WI38 (cell line): ENCODE measurements at regions not wholly inside any gene's neighbourhood (a gene's known extent, or its start where the extent isn't known, plus 50 kb on each side); places are given as distances from the start of the nearest gene placed in this dataset.
"Not testable (repeated sequence)": the region's sequence is repeated elsewhere in the genome, so short reads cannot be mapped to it uniquely, and the experiment has no call there.

ENCODE experiments used
- H3K4me3 ChIP-seq: 2 replicates; pipeline ENCODE4 v1.5.1; 2011; ENCODE audit warnings: low read depth, mild to moderate bottlenecking, control low read depth, low read length
- TF ChIP-seq, protein P1 (sequence below): IDR thresholded peaks from 2 replicates; pipeline ENCODE4 v1.5.1; 2012; ENCODE audit warnings: low read depth, mild to moderate bottlenecking, control low read depth, low read length

DNA sequence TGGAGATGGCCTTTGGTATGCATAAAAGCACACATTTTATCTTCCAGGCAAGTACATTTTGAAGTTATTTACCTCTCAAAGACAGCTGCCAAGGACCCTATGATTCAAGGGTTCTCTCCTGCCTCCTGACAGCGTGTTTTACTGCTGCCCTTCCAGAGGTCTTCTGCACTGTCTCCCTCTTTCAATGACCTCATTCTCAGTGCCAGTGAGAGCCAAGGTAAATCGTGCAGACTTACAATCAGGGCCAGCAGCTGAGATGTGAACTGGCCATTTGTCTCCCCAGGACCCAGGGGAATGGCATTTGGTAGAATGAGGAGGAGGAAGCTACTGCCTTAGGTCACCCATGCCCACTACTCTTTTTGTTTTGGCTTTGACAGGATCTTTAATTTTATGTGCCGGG is 84.2 kb upstream of the FGGY start:
- TF ChIP-seq, protein P1, sequence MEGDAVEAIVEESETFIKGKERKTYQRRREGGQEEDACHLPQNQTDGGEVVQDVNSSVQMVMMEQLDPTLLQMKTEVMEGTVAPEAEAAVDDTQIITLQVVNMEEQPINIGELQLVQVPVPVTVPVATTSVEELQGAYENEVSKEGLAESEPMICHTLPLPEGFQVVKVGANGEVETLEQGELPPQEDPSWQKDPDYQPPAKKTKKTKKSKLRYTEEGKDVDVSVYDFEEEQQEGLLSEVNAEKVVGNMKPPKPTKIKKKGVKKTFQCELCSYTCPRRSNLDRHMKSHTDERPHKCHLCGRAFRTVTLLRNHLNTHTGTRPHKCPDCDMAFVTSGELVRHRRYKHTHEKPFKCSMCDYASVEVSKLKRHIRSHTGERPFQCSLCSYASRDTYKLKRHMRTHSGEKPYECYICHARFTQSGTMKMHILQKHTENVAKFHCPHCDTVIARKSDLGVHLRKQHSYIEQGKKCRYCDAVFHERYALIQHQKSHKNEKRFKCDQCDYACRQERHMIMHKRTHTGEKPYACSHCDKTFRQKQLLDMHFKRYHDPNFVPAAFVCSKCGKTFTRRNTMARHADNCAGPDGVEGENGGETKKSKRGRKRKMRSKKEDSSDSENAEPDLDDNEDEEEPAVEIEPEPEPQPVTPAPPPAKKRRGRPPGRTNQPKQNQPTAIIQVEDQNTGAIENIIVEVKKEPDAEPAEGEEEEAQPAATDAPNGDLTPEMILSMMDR, result no peak
- H3K4me3 ChIP-seq, result no peak overlapping the region

DNA sequence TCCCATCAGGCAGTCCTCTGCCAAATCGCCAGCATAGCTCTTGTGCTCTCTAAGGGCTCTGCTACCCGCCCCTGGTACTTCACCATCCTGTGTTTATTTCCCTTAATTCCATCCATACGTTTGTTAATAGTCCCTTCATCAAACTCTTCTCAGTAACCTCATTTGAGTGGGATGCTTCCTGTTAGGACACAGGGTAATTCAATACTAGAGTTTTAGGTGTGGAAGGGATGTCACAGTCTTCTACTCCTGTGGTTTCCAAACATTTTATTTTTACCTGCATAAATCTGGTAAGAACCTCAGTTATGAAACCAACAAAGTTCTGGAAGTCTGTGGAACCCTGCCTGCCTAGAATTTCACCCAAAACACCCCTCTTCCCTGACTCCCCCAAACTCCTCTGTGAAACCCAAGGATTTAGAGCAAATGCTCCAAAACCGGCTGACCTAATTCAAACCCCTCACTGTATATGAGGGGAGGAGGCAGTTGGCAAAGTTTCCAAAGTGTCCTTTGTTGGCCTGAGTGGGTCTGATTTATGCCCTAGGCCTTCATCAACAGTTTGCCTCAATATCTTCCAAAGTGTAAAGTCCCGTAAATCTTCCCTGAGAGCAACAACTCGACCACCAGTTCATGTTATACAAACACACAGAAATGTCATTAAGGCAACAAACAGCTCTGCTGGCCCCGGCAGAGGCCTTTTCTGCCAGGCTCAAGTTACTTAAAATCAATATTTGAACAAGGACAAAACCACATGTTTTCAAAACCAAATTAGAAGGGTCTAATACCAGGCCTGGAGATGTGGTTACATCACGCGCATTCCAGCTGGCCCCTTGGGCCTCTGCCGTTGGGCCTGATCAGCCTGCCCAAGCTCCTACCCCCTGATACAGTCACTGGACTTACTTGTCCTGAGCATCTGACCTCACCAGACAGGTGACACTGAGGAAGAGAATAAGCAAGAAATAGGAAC is 82.4 kb upstream of the FGGY start:
- no peak overlapping the region for H3K4me3 ChIP-seq
- TF ChIP-seq, protein P1, result no peak

DNA sequence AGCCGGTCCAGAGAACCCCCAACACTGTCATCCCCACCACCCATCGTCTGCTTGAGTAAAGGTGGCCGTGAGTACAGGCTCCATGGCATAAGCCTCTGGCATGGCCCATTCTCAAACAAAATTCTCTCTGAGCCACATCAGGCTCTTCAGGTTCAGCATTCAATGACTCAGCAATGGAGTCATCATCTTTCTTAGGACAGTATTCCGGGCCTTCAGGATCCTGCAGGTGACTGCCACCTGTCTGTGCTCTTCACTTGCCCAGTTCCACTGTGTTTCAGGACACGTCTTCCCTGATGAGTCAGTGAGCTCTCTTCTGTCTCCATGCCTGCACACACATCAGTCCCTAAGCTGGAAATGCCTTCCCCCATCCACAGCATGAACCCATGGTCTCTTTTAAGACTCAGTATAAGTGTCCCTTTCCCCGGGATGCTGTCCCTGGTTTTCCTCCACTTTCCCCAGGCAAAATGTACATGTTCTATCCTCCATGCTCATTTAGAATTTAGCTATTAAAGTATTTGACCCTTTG is 81.1 kb upstream of the FGGY start:
- no peak overlapping the region for H3K4me3 ChIP-seq
- TF ChIP-seq, protein P1, result no peak

DNA sequence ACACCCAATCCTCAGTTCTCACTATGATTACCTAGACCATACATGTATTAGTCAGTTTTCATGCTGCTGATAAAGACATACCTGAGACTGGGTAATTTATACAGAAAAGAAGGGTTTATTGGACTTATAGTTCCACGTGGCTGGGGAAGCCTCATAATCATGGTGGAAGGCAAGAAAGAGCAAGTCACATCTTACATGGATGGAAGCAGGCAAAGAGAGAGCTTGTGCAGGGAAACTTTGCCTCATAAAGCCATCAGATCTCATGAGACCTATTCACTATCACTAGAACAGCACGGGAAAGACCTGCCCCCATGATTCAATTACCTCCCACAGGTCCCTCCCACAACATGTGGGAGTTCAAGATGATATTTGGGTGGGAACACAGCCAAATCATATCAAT is 79.5 kb upstream of the FGGY start:
- not testable (repeated sequence) for H3K4me3 ChIP-seq

DNA sequence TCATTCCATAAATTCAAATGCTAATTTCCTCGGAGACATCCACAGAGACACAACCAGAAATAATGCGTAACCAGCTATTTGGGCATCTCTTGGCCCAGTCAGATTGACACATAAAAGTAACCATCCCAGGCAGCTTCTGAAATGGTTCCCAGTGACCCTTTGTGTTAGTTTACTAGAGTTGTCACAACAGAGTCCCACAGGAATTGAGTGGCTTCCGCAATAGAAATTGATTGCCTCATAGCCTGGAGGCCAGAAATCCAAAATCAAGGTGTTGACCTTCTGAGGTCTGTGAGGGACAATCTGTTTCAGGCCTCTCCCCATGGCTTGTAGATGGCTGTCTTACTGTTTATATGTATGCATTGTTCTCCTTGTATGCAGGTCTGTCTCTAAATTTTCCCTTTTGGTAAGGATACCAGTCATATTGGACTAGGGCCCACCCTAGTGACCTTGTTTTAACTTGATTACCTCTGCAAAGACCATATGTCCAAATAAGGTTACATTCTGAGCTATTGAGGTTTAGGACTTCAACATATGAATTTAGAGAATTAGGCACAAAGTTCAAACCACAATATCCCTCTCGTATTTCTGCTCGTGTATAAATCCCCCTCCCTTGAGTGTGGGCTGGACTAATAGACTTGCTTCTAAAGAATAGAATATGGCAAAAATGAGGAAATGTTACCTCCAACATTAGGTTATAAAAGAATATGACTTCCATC is 78.2 kb upstream of the FGGY start:
- no peak overlapping the region for H3K4me3 ChIP-seq
- TF ChIP-seq, protein P1, result no peak

DNA sequence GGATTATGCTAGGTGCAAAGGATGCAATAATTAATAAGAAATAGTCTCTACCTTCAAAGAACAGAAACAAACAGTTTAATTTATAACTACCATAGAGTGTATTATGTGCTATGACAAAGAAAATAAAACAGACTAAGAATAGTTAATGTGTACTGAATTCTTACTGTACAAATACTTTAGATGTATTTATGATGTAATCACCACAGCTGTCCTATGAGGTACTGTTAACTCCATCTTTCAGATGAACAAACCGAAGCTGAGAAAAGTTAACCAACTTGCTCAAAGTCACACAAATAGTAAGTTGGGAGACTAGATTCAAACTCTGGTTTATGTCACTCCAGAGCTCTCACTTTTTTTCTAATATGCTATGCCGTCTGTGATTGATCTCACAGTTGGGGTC is 77.0 kb upstream of the FGGY start:
- TF ChIP-seq, protein P1, result no peak
- no peak overlapping the region for H3K4me3 ChIP-seq

DNA sequence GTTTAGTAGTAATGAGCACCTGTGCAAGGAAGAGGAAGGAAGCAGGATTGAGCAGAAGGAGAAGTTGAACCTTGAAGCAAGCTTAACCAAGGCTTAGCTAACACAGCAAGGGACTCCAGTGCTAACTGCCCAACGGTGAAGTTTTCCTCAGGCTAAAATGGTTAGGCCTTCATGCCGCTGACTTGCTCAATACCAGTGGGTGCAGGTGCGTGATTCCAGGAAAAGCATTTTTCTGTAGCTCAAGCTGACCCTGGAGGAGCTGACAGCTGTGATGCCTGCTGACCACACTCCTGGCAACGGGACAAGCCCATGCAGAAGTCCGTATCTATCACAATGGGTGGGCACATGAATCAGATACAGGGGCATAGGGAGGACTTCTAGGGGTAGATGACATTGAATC is 76.5 kb upstream of the FGGY start:
- TF ChIP-seq, protein P1, result no peak
- H3K4me3 ChIP-seq, result no peak overlapping the region
